Right lobe of liver (tissue), 4 donors: ENCODE measurements at regions not wholly inside any gene's neighbourhood (a gene's known extent, or its start where the extent isn't known, plus 50 kb on each side); places are given as distances from the start of the nearest gene placed in this dataset.

Experiments used
- CTCF ChIP-seq, 4 donors: fragments of 200-600 bp in 3 of 4; fragments of 450-650 bp in 1 of 4; IDR thresholded peaks; one replicate each; pipeline versions ENCODE4 v1.5.1 to v1.8.0; 2016 to 2022; ENCODE audit warnings: antibody characterized with exemption in 4 of 4, mild to moderate bottlenecking in 2 of 4
- POLR2A ChIP-seq: fragments of 450-650 bp; IDR thresholded peaks from one replicate; pipeline ENCODE4 v1.6.1; 2017; ENCODE audit warnings: antibody characterized with exemption, mild to moderate bottlenecking
- donor health status: DM: no; HTN: no; CAD: no.
- donor health status: DM: no; HTN: no; CAD: no.
- donor health status: DM: no; HTN: yes; CAD: no.

- TF ChIP-seq POLR2A (no peak), CTCF (IDR thresholded peaks at IDR 0.05) (no peak)
Measured at GRCh38 chr20:12051206-12052163, 133.8 kb downstream of the BTBD3 start.
